ENCODE measurements at regions not wholly inside any gene's neighbourhood (a gene's known extent, or its start where the extent isn't known, plus 50 kb on each side); places are given as distances from the start of the nearest gene placed in this dataset.

- TF ChIP-seq POLR2A (IDR thresholded peaks at IDR 0.05) (no peak), CTCF (IDR thresholded peaks at IDR 0.05) (no peak)
- H3K36me3 ChIP-seq, result no peaks in the 10 kb centered on the region
- H3K9me3 ChIP-seq, result no peaks in the 10 kb centered on the region
- ATAC-seq, result no peak
- 92% methylated on average over 1 of the region's 1 CpG for WGBS (ENCODE audit: insufficient coverage, low coverage, low lambda C conversion rate, missing lambda C conversion rate)
- H3K4me1 ChIP-seq, result no peaks in the 10 kb centered on the region
- no peak overlapping the region for H3K27ac ChIP-seq
- intact Hi-C loops (cut with DNase I), result no loop called here
- no peak overlapping the region for H3K4me3 ChIP-seq
- H3K27me3 ChIP-seq, result no peaks in the 10 kb centered on the region
- no peak for DNase-seq
These were observed 216.3 kb downstream of the UXS1 start for GRCh38 chr2:105977807-105978206.

- WGBS (ENCODE audit: insufficient coverage, low coverage, low lambda C conversion rate, missing lambda C conversion rate), result 87% methylated on average over 3 of the region's 5 CpGs
- Histone ChIP-seq H3K27ac (no peak overlapping the region), H3K36me3 (no peaks in the 10 kb centered on the region), H3K9me3 (no peaks in the 10 kb centered on the region), H3K4me3 (no peak overlapping the region), H3K4me1 (no peaks in the 10 kb centered on the region), H3K27me3 (no peaks in the 10 kb centered on the region)
- intact Hi-C loops (cut with DNase I), result no loop called here
- no peak for TF ChIP-seq CTCF (IDR thresholded peaks at IDR 0.05)
- no peak for TF ChIP-seq POLR2A (IDR thresholded peaks at IDR 0.05)
- DNase-seq, result no peak
- ATAC-seq, result no peak
These were observed 216.9 kb downstream of the UXS1 start for GRCh38 chr2:105977212-105977611.

GRCh38 chr2:105974812-105975211, 219.3 kb downstream of the UXS1 start:
- Histone ChIP-seq H3K27me3 (no peaks in the 10 kb centered on the region), H3K4me3 (no peak overlapping the region), H3K9me3 (no peaks in the 10 kb centered on the region), H3K4me1 (no peaks in the 10 kb centered on the region), H3K36me3 (no peaks in the 10 kb centered on the region), H3K27ac (no peak overlapping the region)
- ATAC-seq, result no peak
- DNase-seq, result no peak
- intact Hi-C loops (cut with DNase I), result no loop called here
- TF ChIP-seq POLR2A (IDR thresholded peaks at IDR 0.05) (no peak), CTCF (IDR thresholded peaks at IDR 0.05) (no peak)

- Histone ChIP-seq H3K4me3 (no peak overlapping the region), H3K4me1 (no peaks in the 10 kb centered on the region), H3K27me3 (no peaks in the 10 kb centered on the region), H3K27ac (no peak overlapping the region), H3K9me3 (no peaks in the 10 kb centered on the region), H3K36me3 (no peaks in the 10 kb centered on the region)
- DNase-seq (no peak), ATAC-seq (no peak)
- 74% methylated on average over 3 of the region's 6 CpGs for WGBS (ENCODE audit: insufficient coverage, low coverage, low lambda C conversion rate, missing lambda C conversion rate)
- TF ChIP-seq CTCF (IDR thresholded peaks at IDR 0.05) (no peak), POLR2A (IDR thresholded peaks at IDR 0.05) (no peak)
- intact Hi-C loops (cut with DNase I), result no loop called here
These were observed 221.2 kb downstream of the UXS1 start for GRCh38 chr2:105972927-105973326.

GRCh38 chr2:105972246-105972645, 221.9 kb downstream of the UXS1 start:
- no peaks in the 10 kb centered on the region for H3K27me3 ChIP-seq
- H3K27ac ChIP-seq, result no peak overlapping the region
- no peaks in the 10 kb centered on the region for H3K36me3 ChIP-seq
- no peaks in the 10 kb centered on the region for H3K4me1 ChIP-seq
- intact Hi-C loops (cut with DNase I), result no loop called here
- TF ChIP-seq CTCF (IDR thresholded peaks at IDR 0.05) (no peak), POLR2A (IDR thresholded peaks at IDR 0.05) (no peak)
- no peaks in the 10 kb centered on the region for H3K9me3 ChIP-seq
- ATAC-seq (no peak), DNase-seq (no peak)
- no peak overlapping the region for H3K4me3 ChIP-seq
- WGBS (ENCODE audit: insufficient coverage, low coverage, low lambda C conversion rate, missing lambda C conversion rate), result no CpG with 5 or more reads among the region's 3 CpGs
